ENCODE measurements at regions not wholly inside any gene's neighbourhood (a gene's known extent, or its start where the extent isn't known, plus 50 kb on each side); places are given as distances from the start of the nearest gene placed in this dataset.

DNA sequence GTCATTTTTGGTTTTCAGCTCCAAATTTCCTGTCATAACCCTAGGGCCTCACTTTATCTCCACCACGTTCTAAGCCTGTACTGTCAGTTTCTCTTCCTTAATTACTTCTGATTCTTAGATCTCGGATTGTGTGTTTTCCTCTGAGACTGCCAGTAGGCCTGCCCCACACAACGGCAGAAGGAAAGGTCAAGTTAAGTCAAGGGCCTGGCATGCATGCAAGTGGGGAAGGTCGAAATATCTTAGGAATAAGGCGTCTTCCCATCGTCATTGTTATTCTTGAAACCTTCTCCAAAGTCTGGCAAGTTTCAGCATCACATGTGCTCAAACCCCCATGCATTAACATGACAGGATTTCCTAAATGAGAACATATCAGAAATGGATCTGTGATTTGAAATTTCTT lies 203.5 kb upstream of the TSHZ2 start:
- no peak for DNase-seq

DNA sequence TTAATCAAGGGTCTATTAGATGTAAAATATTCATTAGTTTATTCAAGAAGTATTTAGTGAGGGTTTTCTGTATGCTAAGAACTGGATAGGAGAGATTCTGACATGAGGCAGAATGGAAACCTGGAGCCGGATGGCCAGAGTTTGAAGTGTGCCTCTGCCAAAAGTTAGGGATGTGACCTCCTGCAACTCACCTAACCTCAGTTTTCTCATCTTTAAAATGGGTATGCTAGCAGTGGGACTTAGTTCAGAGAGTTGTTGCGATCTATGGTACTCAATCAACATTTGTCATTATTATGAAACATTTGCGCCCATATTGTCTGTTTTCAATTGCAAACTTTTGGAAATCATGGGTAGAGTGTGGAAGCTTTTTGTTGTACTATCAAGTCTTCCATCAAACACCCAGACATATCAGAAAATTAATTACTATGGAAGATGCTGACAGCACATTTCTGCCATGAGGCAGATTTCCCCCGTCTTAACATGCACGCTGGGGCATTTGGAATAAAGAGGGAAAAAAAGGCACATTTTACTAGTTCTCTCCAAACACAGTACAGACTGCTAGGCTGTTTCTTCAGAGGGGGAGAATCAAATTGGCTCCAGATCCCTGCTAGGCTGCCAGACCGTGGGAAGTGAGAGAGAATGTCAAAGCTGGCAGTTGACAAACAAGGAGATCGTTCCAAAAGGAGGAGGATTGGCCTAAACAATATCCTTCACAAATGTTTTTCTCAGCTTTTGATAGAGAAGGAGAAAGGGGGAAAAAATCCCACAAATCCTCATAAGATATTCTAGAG lies 205.3 kb upstream of the TSHZ2 start:
- no peak for DNase-seq

DNA sequence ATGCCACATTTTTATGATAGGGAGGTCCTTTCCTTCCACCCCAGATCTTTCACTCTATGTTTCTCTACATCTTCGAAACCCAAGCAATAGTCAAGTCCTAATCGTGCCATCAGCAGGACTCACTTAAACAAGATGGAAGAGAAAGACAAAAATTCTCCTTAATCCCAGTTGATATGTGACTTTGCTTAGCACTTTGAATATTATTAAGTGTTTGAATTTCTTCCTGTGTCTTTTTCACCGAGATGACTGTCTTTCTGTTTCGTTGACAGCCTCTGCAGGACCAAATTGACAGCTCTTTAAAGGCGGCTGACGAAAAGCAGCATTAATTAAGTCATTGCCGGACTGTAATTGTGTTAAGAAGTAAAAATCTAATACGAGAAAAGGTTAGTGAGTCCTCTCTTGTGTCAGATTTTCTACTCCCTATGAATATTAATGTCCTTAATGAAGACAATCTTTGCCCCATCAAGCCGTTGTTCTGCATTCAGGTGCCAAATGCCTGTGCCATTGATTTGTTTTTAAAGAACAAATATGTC lies 208.8 kb upstream of the TSHZ2 start:
- no peak for DNase-seq

DNA sequence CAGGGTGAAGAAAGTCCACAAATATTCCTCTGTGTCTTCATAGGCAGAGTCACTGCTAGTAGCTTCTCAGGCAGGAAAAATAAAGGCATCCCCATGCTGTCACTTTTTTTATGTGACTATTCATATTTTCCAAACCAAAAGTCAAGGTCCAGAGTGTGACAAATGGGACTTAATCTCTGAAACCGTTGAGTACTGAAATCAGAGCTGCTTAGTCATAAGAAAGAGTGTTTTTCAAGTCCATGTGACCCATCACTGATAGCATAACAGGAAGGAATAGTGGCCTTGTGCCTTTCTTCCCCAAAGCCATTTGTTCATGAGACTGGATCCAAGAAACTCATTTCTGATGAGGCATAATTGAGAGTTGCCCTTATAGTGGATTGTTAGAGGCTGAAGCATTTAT lies 210.3 kb upstream of the TSHZ2 start:
- no peak for DNase-seq

DNA sequence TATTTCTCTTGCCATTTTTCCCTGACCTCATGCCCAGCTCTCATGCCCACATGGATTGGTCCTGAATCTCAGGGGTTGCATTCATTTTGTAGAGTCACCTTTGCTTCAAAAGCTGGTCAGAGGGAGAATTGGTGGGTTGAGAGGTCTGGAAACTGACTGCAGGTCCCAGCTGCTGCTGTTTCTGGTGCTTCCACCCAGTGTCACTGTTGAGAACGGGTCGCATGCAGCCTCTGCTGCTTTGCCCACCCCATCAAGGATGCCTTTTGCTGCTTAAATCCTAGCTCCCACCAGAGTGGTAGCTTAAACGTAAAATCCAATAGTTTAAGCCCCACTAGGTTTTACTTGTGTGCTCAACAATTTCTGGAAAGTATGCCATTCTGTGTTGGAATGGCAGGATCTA lies 211.4 kb upstream of the TSHZ2 start:
- no peak for DNase-seq

DNA sequence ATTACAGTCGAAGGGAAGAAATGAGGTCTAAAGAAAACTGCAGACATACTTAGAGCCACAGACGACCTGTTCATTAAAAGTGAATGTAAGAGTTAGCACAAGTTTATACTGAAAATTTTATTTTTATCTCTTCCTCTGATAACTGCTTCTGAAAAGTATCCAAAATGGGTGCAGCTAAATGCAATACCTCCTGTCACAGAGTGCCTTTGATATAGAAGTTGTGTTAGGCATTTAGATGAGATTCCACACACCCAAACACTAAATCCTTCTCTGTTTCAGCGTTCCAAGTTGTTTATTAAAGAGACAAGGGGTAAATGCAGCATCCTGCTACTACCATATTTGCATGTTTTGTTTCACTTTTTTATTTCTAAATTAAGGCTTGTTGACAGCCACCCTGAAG lies 214.7 kb upstream of the TSHZ2 start:
- DNase-seq, result no peak

DNA sequence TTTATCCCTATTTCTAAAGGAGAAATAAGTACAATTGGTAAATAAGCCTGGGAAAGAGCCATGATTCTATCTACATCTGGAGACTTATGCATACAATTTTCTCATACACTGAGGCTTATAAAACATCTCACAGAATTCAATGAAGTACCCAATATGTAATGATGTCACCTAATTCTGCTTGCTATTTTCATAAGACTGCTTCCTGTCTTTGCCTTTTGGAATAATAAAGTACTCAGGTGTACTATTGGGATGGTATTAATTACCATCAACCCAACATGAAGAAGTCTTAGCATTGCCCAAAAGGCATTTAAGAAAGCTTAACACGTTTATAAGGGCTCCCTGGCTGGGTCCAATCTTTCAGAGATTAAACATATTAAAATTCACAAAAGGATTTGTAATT lies 216.4 kb upstream of the TSHZ2 start:
- no peak for DNase-seq

DNA sequence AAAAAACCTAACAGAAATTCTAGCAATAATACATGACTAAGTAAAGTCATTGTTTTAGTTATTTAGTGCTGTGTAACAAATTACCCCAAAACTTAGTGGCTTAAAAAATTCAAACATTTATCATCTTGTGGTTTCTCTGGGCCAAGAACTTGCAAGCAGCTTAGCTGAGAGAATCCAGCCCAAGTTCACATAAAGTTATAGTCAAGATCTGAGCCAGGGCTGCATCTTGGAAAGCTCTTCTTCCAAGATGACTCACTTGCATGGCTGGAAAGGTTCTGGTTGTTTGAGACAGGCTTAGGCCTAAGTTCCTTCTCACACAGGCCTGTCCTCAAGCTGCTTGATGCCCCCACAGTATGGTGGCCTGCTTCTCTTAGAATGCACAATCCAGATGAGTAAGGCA lies 217.8 kb upstream of the TSHZ2 start:
- no peak for DNase-seq

DNA sequence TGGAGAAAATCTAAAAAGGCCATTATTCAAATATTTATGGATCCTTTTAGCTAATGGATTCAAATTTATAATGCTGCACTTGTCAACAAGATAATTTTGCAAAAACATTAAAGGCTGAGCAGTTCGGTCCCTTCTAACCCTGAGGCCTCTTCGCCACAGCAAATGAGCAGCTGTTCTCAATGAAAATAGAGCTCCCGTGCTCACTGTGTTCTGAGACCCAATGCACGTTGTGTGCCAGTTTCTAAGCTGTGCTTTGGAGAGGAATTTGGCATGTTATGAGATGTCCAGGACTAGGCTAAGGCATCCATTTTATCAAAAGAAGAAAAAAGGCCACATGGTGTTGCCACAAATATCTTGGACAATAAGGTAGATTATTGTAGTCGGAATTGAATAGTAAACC lies 220.1 kb upstream of the TSHZ2 start:
- no peak for DNase-seq

DNA sequence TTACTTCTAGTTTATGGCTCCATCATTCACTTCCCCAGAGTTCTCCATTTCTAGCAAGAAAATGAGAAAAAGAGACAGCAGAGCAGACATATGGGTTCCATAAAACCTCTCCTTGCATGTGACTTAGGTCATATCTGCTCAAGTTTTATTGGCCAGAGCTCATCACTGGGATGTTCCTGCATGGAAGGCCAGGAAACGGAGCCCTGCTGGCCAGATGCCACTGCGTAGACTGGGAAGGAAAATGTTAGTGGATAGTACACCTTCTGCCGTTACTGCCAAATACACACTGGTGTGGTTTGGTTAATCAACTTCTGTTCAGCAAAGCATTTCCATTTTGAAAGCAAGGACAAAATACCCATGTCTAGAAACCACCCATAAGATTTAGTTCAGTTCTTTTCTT lies 220.6 kb upstream of the TSHZ2 start:
- no peak for DNase-seq

DNA sequence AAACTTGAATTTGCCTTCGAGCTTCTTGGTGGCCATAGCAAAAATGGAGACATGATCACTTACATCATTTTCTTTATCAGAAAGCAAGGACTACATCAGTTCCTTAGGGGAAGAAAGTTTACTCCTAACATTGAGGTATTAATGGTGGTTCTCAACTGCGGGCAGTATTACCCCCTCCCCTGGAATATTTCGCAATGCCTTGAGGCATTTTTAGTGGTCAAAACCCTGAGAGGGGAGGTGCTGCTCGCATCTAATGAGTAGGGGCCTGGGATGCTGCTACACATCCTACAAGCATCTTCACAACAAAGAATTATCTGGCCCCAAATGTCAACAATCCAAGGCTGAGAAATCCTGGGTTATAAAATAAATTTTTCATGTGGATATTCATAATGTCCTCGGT lies 222.2 kb upstream of the TSHZ2 start:
- DNase-seq, result no peak

DNA sequence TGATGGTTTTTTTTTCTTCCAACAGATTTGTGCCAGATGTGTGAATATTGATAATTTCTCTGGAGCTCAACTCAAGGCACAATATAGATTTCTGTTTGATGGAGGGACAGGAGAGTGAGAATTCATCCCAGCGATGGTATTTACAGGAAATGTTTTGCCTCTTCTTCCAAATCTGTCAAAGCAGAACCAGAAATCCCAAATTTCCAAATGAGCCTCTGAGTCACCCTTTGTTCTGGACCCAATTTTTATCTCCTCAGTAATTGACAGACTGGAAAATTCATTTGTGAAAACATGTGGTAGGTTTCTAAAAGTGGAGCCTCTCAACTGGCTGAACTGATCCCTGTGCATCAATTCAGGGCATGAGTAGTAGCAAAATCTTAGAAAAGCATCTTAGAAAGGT lies 223.2 kb upstream of the TSHZ2 start:
- no peak for DNase-seq

DNA sequence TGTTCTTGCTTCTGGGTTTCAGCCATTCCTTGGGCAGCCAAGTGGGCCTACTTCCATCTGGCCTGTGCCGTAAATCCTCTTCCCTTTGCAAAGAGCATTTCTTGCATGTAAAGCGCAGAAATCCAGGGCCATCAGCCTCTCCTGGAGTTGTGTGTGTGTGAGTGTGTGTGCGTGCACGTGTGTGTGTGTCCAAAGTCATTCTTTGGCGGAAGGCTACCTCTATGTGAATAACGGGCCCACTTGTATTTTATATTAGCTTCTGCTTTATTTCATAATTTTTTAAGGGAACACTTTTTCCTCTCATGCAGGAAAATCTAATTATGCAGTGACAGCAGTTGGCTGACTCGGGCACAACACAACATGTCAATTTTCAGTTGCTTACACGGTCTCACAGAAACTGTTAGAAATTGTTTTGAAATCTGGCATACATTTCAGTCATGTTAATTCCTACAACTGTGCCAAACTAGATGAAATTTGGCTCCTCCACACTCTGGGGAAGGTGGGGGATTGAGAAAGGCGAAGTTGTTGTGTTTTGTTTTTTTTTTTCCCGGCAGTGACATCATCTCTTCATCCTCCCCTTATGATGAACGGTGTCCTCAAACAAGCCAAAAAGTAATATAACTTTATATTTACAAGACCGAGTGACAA lies 223.7 kb upstream of the TSHZ2 start:
- peak; percentile 48 for DNase-seq

DNA sequence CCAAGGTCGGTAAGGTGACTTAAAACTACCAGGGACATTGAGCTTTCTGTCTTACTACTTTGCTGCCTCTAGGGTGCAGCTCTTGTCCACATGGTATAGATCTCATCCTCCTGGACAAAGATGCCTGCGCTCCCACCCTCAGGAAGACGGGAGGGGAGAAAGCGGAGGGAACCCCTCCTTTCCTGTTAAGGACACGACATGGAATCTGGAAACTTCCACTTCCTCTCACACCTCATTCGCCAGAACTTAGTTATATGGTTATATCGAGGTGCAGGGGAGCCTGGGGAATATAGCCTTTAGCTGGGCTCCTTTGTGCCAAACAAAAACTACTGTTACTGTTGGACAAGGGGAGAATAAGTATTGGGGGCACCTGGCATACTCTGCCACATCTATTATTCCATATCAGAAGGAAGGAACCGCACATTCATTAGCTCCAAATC lies 224.3 kb upstream of the TSHZ2 start:
- peak; percentile 78 for DNase-seq

DNA sequence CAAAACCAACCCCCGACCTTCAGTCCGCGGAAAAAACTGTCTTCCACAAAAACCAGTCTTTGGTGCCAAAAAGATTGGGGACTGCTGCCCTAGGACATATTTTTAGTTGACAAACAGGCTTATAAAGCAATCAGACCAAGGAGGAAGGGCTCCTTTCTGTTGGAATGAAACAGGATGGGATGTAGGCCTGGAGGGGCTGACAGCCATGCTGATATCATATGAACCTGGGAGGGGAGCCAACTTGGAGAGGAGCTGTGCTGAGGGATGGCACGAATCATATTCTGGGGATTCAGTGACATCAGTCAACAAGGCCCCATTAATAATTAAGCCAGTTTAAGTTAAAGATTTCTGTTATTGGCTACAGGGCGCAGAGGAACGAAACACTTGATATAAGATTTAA lies 225.4 kb upstream of the TSHZ2 start:
- no peak for DNase-seq

DNA sequence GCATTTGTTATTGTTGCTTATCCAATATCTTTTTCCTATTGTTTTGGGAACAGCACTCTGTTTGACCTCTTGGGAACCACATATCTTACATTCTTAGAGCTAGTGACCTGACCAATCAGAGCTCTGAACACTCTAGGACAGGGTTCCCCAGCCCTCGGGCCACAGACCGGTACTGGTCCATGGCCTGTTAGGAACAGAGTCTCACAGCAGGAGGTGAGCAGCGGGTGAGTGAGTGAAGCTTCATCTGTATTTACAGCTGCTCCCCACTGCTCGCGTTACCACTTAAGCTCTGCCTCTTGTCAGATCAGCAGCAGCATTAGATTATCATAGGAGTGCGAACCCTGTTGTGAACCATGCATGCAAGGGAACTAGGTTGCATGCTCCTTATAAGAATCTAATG lies 226.0 kb upstream of the TSHZ2 start:
- no peak for DNase-seq

DNA sequence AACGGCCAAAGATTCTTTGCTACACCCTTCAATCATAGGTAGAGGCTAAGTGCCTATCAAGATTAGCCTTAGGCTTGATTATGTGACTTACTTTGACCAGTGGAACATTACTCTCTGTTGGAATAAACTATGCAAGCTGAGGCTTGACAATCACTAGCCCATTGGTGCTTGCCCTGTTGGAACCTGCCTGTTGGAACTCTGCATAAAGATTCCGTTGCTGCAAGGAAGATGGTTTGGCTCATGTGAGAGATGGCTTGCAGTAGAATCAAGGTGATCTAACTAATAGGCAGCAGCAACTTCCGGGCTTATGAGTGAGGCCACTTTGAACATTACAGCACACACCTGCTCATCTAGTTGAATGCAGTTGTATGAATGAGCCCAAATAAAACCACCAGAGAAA lies 227.7 kb upstream of the TSHZ2 start:
- no peak for DNase-seq

DNA sequence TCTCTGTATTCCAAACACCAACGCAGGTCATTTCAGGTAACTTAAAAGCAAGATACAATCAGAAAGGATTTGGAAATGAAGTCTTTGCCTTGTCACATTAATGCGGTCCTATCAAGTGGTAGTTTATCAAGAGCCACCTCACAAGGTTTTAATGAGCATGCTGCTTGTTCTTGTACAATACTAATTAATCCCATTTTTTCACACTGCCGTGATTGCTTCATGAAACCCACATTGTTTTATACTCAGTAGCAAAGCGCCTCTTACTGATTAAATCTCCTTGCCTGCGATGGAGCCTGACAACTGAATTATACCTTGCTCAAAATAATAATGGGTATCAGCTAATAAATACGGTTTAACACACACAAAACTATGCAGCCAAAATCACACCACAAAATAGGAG lies 234.1 kb upstream of the TSHZ2 start:
- DNase-seq, result no peak

DNA sequence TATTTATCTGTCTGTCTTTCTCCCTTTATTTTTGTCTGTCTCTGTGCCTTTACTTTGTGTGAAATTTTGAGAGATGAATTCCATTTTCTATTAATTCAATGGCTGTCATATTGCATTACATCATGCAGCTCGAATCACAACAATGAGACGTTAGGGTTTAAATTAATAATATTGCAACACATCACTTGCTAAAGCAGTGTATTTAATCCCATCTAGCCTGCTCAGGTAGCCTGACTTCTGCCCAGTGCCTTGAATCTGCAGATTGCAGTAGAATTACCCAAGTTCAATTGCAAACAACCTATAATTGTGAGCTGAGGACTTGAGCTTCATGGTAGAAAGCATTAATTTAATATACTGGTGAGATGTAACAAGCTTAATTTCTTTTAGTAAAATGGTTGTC lies 235.7 kb upstream of the TSHZ2 start:
- no peak for DNase-seq

DNA sequence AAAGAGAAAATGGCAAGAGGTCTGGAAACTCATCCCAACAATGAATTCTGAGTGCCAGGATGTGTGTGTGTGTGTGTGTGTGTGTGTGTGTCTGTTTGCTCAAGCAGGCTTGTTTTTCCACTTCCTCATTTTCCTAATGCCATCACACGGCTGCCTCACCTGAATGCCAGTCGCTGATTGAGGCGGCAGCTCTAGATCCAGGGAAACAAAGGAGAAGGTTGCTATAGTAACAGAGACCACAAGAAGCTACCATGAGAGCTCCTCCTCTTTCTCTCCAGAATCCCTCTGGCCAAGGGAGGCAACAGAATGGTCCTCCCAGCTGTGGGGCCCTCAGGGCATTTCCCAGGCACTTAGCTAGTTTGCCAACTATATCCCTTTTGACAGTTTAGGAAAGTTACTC lies 241.1 kb upstream of the TSHZ2 start:
- DNase-seq, result no peak

DNA sequence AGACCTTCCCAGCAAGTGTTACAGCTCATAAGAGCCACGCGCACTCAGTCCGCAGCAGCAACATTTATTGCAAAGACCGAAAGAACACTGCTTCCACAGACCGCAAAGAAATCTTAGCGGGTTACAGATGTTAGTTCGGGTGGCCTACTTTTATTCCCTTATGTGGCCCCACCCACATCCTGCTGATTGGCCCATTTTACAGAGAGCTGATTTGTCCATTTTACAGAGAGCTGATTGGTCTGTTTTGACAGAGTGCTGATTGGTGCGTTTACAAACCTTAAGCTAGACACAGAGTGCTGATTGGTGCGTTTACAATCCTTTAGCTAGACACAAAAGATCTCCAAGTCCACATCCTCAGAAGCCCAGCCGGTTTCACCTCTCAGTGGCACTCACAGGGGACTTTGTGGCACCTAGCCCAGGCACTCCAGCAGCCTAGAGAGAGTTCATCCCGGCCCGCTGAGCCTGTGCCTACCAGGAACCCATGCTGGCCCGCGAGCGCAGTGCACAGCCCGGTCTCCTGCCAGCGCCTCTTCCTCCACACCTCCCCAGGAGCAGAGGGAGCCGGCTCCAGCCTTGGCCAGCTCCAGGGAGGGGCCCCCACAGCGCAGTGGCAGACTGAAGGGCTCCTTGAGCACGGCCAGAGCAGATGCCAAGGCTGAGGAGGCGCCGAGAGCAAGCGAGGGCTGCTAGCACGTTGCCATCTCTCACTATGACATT lies 244.3 kb upstream of the TSHZ2 start:
- no peak for DNase-seq

DNA sequence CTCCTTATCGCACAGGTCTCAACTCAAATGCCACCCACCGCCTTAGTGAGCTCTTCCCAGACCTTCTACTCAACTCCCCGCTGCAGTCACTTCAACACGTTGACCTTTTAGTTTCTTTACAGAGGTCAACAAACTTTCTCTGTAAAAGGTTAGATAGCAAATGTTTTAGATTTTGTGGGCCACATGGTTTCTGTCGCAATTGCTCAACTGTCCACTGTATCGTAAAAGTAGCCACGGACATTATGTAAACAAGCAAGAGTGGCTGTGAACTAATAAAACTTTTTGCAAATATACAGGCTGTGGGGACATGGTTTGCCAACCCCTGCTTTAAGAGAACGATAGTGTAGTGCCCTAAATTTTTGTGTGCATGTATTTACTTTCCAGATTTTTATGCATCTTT lies 247.6 kb upstream of the TSHZ2 start:
- DNase-seq, result no peak

DNA sequence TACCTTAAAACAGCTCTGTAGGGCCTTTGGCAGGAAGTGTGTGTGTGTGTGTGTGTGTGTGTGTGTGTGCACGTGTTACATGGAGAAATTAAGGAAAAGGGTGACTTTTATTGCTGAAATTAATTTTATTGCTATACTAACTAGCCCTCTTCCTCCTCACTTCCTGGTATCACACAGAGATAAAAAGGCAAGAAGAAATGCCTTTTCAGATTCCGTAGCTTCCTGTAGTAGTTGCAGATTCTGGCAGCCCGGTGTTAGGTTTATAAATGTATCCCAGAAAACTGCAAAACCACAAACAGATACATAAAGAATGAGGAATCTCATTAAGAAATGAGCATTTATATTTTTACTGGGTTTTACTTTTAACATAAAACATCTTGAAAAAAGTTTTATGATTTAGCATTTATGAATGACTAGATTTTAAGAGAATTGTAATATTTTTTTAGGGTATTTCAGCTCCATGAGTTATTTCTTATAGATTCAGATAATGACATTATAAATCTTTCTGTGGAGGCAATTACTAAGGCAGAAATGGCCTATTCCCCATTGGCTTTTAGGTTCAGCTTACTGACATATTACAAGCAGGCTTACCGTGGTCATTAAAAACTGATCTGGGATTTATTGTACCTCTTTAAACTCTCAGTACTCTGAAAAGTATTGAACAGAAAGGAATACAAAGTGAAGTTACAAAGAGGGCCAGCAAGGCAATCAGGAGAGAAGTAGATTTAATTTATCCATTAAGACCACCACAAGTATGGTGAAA lies 249.1 kb upstream of the TSHZ2 start:
- DNase-seq, result no peak

Measured in right forelimb (tissue), 1 donor.